ENCODE measurements at regions not wholly inside any gene's neighbourhood (a gene's known extent, or its start where the extent isn't known, plus 50 kb on each side); places are given as distances from the start of the nearest gene placed in this dataset.
A peak's percentile ranks its signal among the peaks of the same experiment; 100 is the strongest.
"Not testable (repeated sequence)": the region's sequence is repeated elsewhere in the genome, so short reads cannot be mapped to it uniquely, and the experiment has no call there.

DNA sequence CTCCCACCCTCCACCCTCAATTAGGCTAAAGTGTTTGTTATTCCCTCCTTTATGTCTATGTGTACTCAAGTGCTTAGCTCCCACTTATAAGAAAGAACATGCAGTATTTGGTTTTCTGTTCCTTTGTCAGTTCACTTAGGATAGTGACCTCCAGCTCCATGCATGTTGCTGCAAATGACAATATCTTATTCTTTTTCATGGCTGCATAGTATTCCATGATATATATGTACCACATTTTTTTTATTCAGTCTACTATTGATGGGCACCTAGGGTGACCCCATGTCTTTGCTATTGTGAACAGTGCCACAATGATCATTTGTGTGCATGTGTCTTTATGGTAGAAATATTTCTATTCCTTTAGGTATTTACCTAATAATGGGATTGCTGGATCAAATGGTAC is 114.3 kb downstream of the DLEU7 start:
- no peak for ATAC-seq

DNA sequence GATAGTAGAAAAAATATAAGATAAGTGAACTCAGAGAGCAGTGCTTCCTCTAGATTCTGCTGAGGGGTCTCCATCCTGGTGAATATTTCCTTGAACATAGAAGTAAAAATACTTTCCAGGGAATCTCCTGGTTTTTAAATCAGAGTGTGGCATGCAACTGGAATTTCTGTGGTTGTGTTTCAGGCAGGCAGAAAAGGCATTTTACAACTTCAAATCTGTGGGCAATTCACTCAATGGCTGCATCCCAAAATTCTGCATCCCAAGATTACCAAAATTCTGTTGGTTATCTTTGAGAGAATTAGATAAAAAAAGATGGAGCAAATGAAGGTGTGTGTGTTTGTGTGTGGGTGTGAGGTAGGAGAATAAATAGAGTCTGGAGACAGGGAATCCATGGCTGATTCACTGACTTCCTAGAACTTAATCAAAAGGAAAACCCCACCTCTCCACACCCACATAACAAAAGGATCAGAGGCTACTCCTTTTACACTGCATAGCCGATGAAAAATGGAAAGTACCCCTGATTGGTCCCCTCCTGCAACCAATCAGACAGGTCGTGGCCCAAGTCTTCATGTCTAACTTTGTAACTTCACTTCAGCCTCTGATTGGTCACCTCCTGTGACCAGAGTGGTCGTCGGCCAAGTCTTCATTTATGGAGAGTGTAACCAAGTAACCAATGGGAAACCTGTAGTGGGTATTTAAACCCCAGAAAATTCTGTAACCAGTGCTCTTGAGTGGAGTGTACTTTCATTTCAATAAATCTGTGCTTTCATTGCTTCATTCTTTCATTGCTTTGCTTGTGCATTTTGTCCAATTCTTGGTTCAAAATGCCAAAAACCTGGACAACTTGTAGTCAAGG is 112.8 kb downstream of the DLEU7 start:
- no peak for ATAC-seq

DNA sequence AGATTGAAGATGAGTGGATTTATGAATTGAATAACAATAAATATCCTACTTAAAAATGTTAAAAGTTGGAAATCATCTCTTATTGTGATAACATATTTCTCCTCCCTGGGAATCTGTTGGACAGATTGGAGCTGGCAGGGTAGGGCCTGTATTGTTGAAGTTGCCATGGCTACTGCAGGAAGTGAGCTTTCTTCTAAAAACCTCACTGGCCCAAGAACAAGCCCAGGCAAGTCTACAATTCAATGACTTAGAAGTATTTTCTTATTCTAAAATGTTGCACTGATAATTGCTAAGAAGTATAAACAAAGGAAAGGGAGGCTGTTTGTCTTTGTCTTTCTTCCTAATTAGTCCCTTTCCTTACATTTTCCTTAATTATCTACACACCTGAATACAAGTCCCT is 112.1 kb downstream of the DLEU7 start:
- no peak for ATAC-seq

DNA sequence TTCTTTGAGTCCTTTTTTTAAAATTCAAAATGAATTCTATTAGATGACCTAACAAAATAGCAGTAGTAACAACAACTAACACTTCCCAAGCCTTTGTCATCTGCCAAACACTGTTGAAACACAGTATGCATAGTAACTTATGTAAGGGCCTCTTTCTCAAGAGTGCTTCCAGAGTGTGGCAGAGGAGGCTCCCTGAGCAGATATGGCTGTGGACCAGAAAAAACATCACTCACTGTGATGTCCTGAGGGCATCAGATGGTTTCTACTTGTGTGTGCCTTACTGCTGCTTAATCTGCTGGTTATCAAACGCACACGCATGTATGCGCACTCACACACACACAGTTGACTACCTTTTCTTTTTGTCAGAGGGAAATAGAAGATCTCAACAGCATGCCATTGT is 110.8 kb downstream of the DLEU7 start:
- ATAC-seq = no peak

DNA sequence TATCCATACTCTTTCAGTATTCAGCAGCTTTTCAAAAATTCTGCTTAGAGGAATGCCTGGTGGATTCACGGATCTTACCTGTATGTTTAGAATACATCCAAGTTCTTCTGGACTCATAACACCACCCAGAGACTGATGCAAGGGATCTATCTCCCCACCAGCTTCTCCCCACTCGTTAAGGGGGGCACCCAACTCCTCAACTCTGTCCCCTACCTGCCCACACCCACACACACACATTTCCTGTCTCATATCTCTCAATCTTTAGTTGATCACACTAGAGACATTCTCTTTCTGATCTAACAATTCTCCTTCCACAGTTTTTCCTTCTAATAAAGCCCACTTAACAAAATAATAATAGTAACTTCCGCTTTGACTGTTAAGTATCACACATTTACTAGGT is 110.1 kb downstream of the DLEU7 start:
- no peak for ATAC-seq

DNA sequence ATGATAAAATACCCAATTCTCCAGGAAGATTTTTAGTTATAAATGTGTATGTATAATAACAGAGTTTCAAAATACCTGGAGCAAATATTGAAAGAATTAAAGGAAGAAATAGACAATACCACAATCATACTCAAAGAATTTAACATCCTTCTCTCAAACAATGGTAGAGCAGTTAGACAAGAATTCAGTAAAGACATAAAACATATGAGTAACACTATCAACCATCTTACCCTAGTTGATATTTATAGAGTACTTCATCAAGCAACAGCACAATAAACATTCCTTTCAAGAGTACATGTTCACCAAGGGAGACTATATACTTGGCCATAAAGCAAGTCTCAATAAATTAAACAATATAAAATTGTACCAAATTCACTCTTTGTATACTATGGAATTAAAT is 108.4 kb downstream of the DLEU7 start:
- no peak for ATAC-seq

DNA sequence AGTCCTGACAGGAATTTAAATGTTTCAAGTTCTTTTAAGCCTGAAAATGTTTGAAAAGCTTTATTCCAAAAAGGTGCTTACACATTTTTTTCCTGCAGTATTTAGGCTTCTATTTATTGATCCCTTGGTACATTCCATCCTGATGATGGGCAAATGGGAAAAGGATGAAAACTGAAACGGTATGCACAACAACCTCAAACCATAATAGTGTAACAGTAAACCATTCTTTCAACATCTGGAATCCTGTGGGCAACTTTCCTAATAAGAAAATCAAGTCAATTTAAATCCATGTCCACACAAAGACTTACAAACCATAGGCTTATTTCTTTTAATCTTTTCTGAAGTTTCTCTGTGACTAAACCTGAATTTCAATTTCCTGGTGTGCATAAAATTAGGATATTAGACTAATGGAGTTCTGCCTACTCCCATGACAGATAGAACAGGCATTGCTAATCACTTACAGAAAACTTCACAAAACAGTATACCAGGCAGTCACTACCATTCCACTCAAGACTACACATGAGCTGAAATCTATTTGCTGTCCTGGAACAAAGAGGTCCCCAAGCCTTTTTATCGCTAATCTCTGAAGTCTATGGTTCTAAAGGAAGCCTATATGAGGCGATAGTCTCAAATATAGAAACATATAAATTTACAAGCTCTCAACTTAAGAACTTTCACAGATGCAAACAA is 103.3 kb downstream of the DLEU7 start:
- ATAC-seq = no peak

DNA sequence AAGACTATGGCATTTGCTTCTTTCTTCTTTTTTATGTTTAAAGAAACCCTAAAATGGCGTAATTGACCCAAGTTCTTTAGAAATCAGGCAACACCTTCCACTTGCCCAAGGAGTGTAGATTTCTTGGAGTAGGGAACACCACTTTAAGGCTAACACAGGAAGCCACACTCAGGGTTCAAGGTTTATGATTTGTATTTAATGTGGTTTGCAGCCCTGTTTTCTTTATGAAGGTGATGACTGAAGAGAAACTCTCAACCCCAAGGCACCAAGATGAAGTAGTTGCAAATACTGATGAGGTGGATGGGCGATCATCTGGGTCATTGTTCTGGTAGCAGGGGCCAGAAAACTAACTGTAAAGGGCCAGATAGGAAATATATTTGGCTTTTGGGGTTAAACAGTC is 101.1 kb downstream of the DLEU7 start:
- ATAC-seq = no peak

DNA sequence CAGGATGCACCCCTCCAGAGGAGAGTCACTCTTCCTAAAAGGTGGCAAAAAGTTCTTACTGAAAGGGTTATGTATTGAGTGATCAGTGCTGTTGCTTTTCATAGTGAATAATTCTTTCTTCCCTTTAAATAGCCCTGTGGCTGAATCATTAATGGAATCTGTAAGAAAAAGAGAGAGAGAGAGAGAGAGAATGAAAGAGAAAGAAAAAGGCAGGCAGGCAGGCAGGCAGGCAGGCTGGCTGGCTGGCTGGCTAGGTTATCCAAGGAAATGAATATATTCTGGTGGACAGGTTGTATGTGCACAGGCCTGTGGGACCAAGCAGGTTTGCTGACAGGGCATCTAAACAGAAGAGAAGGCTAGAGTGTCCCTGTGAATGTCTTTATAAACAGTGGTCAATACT is 100.5 kb downstream of the DLEU7 start:
- peak in 1 of 2 donors; percentile 17 for ATAC-seq

DNA sequence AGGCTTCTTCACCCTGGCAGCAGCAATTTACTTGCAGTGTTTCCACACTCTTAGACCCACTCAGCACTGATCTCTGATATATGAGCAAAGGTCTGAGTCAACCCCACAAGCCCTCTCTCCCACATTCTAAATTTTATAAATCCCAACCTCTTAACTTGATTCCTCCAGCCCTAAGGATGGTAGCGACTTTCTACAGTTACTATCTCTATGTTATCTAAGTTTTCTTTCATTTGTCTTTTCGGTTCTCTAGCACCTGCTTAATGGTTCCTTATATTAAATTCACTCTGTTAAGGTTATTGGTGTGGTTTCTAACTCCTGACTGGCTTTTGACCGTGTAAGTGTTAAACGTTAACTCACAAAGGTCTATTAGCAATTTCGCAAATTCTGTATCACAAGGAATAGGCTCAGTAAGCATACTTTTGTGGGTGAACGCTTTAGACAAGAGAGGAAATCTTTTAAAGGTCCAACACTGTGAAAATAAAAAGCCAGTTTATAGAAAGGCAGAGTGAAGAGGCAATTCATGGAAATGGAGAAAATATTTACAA is 99.3 kb downstream of the DLEU7 start:
- ATAC-seq = no peak

DNA sequence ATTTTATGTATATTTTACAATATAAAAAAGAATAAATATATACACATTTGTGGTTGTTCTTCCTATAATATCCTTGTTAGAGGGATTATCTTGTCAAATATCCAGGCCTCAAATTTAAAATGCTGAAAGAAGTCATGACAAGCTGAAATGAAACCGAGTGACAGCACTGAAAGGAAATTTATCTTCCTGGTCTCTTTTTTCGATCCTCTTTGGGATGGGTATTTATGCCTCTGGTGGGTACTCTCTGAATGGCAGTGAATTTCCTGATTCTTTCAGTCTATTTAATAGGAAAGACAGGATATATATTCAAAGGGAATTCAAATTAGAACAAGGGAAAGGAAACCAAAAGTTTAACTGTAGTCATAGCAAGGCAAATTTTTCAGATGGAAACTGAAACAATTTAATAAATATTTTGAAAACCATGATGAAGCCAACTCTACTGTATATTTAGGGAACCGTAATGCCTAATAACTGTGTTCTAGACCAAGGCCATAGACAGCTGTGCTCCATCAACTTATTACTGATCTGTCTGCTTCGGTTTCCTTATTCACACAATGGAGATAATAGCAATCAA is 97.9 kb downstream of the DLEU7 start:
- ATAC-seq = no peak

DNA sequence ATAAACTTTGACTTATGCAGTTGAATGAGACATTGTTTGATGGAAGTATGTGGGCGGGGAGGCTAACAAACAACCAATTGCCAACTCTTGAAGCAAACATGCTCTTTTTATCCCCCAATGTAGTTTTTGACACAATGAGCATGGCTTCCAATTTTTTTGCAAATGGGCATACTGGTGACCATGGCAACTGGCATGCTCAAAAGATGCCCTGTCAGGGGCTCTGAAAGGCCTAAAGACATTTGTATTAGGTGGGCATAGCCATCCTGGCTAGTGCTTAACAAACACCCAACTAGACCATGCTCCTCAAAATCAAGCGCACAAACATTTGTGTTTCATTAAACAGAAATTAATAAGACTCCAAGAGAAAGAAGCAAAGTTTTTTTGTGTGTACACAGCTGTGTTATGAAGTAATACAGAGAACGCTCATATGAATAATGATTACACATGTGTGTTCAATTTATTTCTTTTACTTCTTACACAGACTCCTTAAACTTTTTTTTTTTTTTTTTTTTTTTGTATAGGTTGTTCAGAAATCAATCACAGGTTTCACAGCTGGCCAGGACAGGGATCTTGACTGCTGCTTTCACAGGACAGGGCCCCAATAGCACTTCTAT is 95.6 kb downstream of the DLEU7 start:
- ATAC-seq = no peak

DNA sequence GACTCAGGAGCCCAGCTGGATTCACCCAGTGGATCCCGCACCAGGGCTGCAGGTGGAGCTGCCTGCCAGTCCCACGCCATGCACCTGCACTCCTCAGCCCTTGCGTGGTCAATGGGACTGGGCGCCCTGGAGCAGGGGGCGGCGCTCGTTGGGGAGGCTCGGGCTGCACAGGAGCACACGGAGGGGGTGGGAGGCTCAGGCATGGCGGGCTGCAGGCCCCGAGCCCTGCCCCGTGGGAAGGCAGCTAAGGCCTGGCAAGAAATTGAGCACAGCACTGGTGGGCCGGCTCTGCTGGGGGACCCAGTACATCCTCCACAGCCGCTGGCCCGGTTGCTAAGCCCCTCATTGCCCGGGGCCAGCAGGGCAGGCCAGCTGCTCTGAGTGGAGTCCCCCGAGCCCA is 90.3 kb downstream of the DLEU7 start:
- ATAC-seq = not testable (repeated sequence)

DNA sequence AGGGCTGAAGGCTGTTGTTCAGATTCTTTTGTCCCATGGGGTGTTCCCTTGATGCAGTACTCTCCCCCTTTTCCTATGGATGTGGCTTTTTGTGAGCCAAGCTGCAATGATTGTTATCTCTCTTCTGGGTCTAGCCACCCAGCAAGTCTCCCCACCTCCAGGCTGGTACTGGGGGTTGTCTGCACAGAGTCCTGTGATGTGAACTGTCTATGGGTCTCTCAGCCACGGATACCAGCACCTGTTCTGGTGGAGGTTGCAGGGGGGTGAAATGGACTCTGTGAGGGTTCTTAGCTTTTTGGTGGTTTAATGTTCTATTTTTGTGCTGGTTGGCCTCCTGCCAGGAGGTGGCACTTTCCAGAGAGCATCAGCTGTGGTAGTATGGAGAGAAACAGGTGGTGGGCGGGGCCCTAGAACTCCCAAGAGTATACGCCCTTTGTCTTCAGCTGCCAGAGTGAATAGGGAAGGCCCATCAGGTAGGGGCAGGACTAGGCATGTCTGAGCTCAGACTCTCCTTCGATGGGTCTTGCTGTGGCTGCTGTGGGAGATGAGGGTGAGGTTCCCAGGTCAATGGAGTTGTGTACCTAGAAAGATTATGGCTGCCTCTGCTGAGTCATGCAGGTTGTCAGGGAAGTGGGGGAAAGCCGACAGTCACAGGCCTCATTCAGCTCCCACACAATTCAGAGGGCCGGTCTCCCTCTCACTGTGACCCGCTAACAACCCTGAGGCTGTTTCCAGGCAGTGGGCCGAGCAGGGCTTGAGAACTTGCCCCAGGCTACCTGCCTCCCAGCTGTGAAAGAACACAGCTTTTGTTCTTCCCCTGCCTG is 87.4 kb downstream of the DLEU7 start:
- not testable (repeated sequence) for ATAC-seq

DNA sequence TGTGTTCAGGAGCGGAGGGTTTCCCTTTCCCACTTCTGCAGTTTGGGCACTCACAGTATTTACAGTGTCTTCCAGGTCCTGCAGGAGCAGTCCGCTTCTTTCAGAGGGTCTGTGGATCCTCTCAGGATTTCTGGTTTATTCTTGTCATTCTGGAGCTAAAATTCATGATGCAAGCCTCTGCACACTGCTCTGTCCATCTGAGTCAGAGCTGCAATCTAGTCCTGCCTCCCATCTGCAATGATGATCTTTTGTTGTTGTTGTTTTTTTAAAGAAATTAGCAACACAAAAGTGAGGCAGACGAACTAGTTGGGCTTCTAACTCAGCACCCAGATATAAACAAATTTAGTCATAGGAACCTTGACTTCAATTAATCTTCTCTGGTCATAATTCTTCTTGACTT is 86.5 kb downstream of the DLEU7 start:
- no peak for ATAC-seq

DNA sequence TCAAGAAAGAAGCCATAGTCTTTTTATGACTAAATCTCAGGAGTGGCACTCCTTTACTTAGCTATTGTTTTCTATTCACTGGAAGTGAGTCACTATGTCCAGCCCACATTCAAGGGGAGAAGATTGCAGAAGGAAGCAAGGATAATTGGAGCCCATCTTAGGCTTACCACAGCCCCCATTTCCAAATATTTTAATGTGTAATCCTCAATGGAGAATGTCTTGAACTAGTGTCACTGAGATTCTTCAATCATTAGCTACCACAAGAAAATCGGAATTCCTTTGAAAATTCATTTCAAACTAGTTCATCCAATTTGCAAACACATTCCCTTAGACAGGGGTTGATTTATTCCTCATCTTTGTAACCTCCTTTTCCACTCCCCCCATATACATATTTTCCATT is 84.7 kb downstream of the DLEU7 start:
- ATAC-seq = no peak

DNA sequence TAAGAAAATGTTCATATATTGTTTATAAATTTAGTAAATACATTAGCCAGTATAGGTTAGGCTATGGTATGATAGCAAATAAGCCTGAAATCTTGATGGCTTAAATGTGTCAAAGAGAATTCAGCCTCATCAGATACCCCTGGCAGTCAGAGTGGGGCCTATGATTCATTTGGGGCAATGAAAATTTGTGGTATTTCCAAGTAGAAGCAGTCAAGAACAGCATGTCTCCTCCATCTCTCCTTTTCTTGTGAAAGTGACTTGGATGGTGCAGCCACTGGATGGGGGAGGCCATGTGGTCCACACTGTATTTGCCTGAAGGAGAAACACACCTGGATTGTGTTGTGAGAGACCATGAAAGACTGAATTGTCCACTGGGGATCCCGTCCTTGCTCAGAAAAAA is 82.7 kb downstream of the DLEU7 start:
- ATAC-seq = peak; percentile 33 to 44

DNA sequence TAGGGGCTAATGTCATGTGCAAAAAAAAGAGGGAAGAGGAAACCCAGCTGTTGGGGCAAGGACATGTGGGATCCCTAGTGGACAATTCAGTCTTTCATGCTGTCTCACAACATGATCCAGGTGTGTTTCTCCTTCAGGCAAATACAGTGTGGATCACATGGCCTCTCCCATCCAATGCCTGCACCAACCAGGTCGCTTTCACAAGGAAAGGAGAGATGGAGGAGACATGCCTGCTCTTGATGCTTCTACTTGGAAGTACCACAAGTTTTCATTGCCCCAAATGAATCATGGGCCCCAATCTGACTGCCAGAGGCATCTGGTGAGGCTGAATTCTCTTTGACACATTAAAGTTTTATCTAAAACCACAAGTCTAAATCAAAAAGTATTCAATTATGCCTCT is 82.1 kb downstream of the DLEU7 start:
- no peak for ATAC-seq

DNA sequence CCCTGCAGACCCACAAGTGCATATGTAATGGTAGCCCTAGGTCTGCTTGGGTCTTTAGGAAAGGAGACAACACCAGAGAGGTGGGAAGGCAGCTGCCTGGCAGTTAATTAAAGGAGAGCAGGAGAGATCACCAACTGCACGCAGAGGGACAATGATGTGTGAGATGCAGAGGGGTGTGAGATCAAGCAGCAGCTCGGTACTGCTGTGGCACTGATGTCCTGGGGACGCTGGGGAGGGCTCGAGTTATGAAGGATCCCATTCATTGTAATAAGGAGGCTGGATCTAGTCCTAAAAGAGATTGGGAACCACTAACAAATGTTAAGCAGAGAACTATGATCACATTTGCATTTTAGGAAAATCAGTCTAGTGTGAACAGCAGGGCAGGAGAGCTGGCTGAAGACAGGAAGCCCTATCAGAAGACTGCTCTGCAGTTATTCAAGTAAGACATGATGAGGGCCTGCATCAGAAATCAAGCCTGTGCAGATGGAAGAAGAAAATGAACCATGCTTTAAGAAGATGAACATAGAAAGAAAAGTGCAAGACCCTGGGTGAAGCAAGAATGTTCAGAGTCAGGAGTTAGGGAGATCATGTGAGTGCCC is 80.4 kb downstream of the DLEU7 start:
- no peak for ATAC-seq

DNA sequence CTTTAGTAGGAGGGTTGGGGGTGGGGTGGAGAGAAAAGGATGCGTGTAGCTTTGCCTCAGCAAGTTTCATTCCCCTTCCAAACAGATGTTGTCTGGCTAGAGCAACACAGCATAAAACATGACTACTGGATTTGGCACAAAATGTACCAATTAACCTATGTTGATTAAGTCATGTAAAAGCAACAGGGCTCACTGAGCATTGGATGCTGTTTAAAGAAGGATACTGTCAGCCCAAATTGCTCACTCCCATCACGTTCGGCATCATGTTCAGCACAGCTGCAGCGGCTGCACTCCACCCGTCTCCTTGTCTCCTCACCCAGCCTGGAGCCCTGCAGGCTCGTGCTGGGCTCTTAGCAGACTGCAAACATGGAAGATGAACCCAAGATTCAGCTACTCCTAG is 77.5 kb downstream of the DLEU7 start:
- no peak for ATAC-seq

DNA sequence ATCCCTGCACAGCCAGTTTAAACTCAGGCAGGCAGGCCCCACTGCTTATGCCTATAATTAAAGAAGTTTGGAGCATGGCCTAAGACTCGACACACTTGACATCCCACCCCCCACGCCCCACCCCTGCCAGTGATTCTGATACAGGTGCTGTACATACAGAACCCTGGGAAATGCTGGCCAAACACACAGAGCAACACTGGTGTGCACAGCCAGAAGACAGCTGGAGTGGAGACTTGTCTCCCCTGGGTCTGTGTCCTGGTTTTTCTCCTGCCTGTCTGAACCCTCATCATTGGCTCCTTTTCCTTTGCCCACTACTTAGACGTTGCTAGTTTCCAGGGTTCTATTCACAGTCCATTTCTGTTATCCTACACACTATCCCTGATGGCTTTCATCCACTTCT is 76.8 kb downstream of the DLEU7 start:
- ATAC-seq = no peak

DNA sequence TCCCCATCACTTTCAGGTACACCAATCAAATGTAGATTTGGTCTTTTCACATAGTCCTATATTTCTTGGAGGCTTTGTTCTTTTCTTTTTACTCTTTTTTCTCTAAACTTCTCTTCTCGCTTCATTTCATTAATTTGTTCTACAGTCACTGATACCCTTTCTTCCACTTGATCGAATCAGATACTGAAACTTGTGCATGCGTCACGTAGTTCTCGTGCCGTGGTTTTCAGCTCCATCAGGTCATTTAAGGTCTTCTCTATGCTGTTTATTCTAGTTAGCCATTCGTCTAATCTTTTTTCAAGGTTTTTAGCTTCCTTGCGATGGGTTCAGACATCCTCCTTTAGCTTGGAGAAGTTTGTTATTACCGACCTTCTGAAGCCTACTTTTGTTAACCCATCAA is 70.6 kb downstream of the DLEU7 start:
- ATAC-seq = not testable (repeated sequence)
